Dendritic cell treated with granulocyte-macrophage colony-stimulating factor and Interleukin-4, amounts not matched to agents 40 ng/mL and 50 ng/mL, for 4 days (primary cell): ENCODE measurements at regions not wholly inside any gene's neighbourhood (a gene's known extent, or its start where the extent isn't known, plus 50 kb on each side); places are given as distances from the start of the nearest gene placed in this dataset.

Source experiments
- H3K27ac Mint-ChIP-seq: one replicate; pipeline ENCODE4 v1.8.0; 2022; ENCODE audit warnings: mild to moderate bottlenecking, mixed read lengths
- H3K27me3 Mint-ChIP-seq: one replicate; pipeline ENCODE4 v1.8.0; 2022; ENCODE audit warnings: mild to moderate bottlenecking, mixed read lengths
- H3K36me3 Mint-ChIP-seq: one replicate; pipeline ENCODE4 v1.8.0; 2022; ENCODE audit warnings: low read depth, mixed read lengths
- H3K4me1 Mint-ChIP-seq: one replicate; pipeline ENCODE4 v1.8.0; 2022; ENCODE audit warnings: low read depth, mixed read lengths
- H3K4me3 Mint-ChIP-seq: one replicate; pipeline ENCODE4 v1.8.0; 2022; ENCODE audit warnings: mild to moderate bottlenecking, moderate library complexity, mixed read lengths
- H3K9me3 Mint-ChIP-seq: one replicate; pipeline ENCODE4 v1.8.0; 2022; ENCODE audit warnings: mixed read lengths
- intact Hi-C: fragments of 100-400 bp; cut with micrococcal nuclease; formaldehyde crosslinking; loops from one replicate; pipeline ENCODE4 v1.15.0; 2022

- H3K4me1 Mint-ChIP-seq: no peaks in the 10 kb centered on the region
- no peak overlapping the region for H3K27ac Mint-ChIP-seq
- H3K4me3 Mint-ChIP-seq: no peak overlapping the region
- intact Hi-C loops: no loop called here
- peaks cover 2% of the 10 kb centered on the region for H3K27me3 Mint-ChIP-seq
- H3K9me3 Mint-ChIP-seq: no peaks in the 10 kb centered on the region
- H3K36me3 Mint-ChIP-seq: no peaks in the 10 kb centered on the region
Measured at GRCh38 chr16:86865851-86866662, 287.7 kb downstream of the FOXL1 start.

GRCh38 chr16:86866986-86867722 lies 288.8 kb downstream of the FOXL1 start:
- no peaks in the 10 kb centered on the region for H3K9me3 Mint-ChIP-seq
- H3K4me1 Mint-ChIP-seq: no peaks in the 10 kb centered on the region
- H3K27me3 Mint-ChIP-seq: peaks cover 2% of the 10 kb centered on the region
- no peak overlapping the region for H3K4me3 Mint-ChIP-seq
- H3K36me3 Mint-ChIP-seq: no peaks in the 10 kb centered on the region
- no peak overlapping the region for H3K27ac Mint-ChIP-seq
- intact Hi-C loops: no loop called here

- H3K27me3 Mint-ChIP-seq: peaks cover 4% of the 10 kb centered on the region
- no peak overlapping the region for H3K27ac Mint-ChIP-seq
- no peaks in the 10 kb centered on the region for H3K36me3 Mint-ChIP-seq
- no peak overlapping the region for H3K4me3 Mint-ChIP-seq
- H3K4me1 Mint-ChIP-seq: no peaks in the 10 kb centered on the region
- H3K9me3 Mint-ChIP-seq: no peaks in the 10 kb centered on the region
- intact Hi-C loops: no loop called here
Measured at GRCh38 chr16:86868070-86868469, 289.7 kb downstream of the FOXL1 start.

- intact Hi-C loops: no loop called here
- Mint-ChIP-seq H3K27ac (no peak overlapping the region), H3K4me1 (no peaks in the 10 kb centered on the region), H3K36me3 (no peaks in the 10 kb centered on the region), H3K27me3 (peaks cover 1% of the 10 kb centered on the region), H3K9me3 (no peaks in the 10 kb centered on the region), H3K4me3 (no peak overlapping the region)
Measured at GRCh38 chr16:86868786-86869185, 290.4 kb downstream of the FOXL1 start.

GRCh38 chr16:86869288-86870022 lies 291.1 kb downstream of the FOXL1 start:
- no peaks in the 10 kb centered on the region for H3K9me3 Mint-ChIP-seq
- intact Hi-C loops: no loop called here
- H3K36me3 Mint-ChIP-seq: no peaks in the 10 kb centered on the region
- no peaks in the 10 kb centered on the region for H3K4me1 Mint-ChIP-seq
- peaks cover 1% of the 10 kb centered on the region for H3K27me3 Mint-ChIP-seq
- H3K4me3 Mint-ChIP-seq: no peak overlapping the region
- H3K27ac Mint-ChIP-seq: no peak overlapping the region

- no peaks in the 10 kb centered on the region for H3K36me3 Mint-ChIP-seq
- peaks cover 1% of the 10 kb centered on the region for H3K27me3 Mint-ChIP-seq
- H3K4me3 Mint-ChIP-seq: no peak overlapping the region
- H3K4me1 Mint-ChIP-seq: no peaks in the 10 kb centered on the region
- H3K27ac Mint-ChIP-seq: no peak overlapping the region
- intact Hi-C loops: no loop called here
- no peaks in the 10 kb centered on the region for H3K9me3 Mint-ChIP-seq
Measured at GRCh38 chr16:86870380-86870779, 292.0 kb downstream of the FOXL1 start.

GRCh38 chr16:86872131-86872530 lies 293.8 kb downstream of the FOXL1 start:
- Mint-ChIP-seq H3K4me3 (no peak overlapping the region), H3K9me3 (no peaks in the 10 kb centered on the region), H3K27me3 (peaks cover 5% of the 10 kb centered on the region), H3K36me3 (no peaks in the 10 kb centered on the region), H3K27ac (no peak overlapping the region), H3K4me1 (no peaks in the 10 kb centered on the region)
- intact Hi-C loops: no loop called here

- H3K27ac Mint-ChIP-seq: no peak overlapping the region
- H3K36me3 Mint-ChIP-seq: no peaks in the 10 kb centered on the region
- intact Hi-C loops: no loop called here
- H3K4me1 Mint-ChIP-seq: no peaks in the 10 kb centered on the region
- no peak overlapping the region for H3K4me3 Mint-ChIP-seq
- H3K9me3 Mint-ChIP-seq: no peaks in the 10 kb centered on the region
- H3K27me3 Mint-ChIP-seq: peaks cover 11% of the 10 kb centered on the region
Measured at GRCh38 chr16:86872833-86873232, 294.5 kb downstream of the FOXL1 start.

GRCh38 chr16:86874141-86874540 lies 295.8 kb downstream of the FOXL1 start:
- H3K27me3 Mint-ChIP-seq: peaks cover 24% of the 10 kb centered on the region
- H3K27ac Mint-ChIP-seq: no peak overlapping the region
- H3K4me1 Mint-ChIP-seq: no peaks in the 10 kb centered on the region
- no peaks in the 10 kb centered on the region for H3K36me3 Mint-ChIP-seq
- H3K9me3 Mint-ChIP-seq: no peaks in the 10 kb centered on the region
- no peak overlapping the region for H3K4me3 Mint-ChIP-seq
- intact Hi-C loops: no loop called here

GRCh38 chr16:86876499-86876898 lies 298.1 kb downstream of the FOXL1 start:
- intact Hi-C loops: no loop called here
- H3K4me3 Mint-ChIP-seq: no peak overlapping the region
- no peaks in the 10 kb centered on the region for H3K4me1 Mint-ChIP-seq
- peaks cover 44% of the 10 kb centered on the region for H3K27me3 Mint-ChIP-seq
- H3K36me3 Mint-ChIP-seq: no peaks in the 10 kb centered on the region
- no peak overlapping the region for H3K27ac Mint-ChIP-seq
- no peaks in the 10 kb centered on the region for H3K9me3 Mint-ChIP-seq

- H3K9me3 Mint-ChIP-seq: no peaks in the 10 kb centered on the region
- H3K4me3 Mint-ChIP-seq: no peak overlapping the region
- no peak overlapping the region for H3K27ac Mint-ChIP-seq
- peaks cover 45% of the 10 kb centered on the region for H3K27me3 Mint-ChIP-seq
- no peaks in the 10 kb centered on the region for H3K36me3 Mint-ChIP-seq
- intact Hi-C loops: no loop called here
- no peaks in the 10 kb centered on the region for H3K4me1 Mint-ChIP-seq
Measured at GRCh38 chr16:86877108-86877507, 298.8 kb downstream of the FOXL1 start.

- no peaks in the 10 kb centered on the region for H3K4me1 Mint-ChIP-seq
- peaks cover 48% of the 10 kb centered on the region for H3K27me3 Mint-ChIP-seq
- no peak overlapping the region for H3K4me3 Mint-ChIP-seq
- intact Hi-C loops: no loop called here
- no peaks in the 10 kb centered on the region for H3K36me3 Mint-ChIP-seq
- no peak overlapping the region for H3K27ac Mint-ChIP-seq
- no peaks in the 10 kb centered on the region for H3K9me3 Mint-ChIP-seq
Measured at GRCh38 chr16:86877835-86878234, 299.5 kb downstream of the FOXL1 start.

GRCh38 chr16:86878236-86879080 lies 300.1 kb downstream of the FOXL1 start:
- no peak overlapping the region for H3K4me3 Mint-ChIP-seq
- no peak overlapping the region for H3K27ac Mint-ChIP-seq
- H3K4me1 Mint-ChIP-seq: no peaks in the 10 kb centered on the region
- H3K36me3 Mint-ChIP-seq: no peaks in the 10 kb centered on the region
- no peaks in the 10 kb centered on the region for H3K9me3 Mint-ChIP-seq
- intact Hi-C loops: no loop called here
- peaks cover 50% of the 10 kb centered on the region for H3K27me3 Mint-ChIP-seq
